ENCODE measurements at regions not wholly inside any gene's neighbourhood (a gene's known extent, or its start where the extent isn't known, plus 50 kb on each side); places are given as distances from the start of the nearest gene placed in this dataset.

DNA sequence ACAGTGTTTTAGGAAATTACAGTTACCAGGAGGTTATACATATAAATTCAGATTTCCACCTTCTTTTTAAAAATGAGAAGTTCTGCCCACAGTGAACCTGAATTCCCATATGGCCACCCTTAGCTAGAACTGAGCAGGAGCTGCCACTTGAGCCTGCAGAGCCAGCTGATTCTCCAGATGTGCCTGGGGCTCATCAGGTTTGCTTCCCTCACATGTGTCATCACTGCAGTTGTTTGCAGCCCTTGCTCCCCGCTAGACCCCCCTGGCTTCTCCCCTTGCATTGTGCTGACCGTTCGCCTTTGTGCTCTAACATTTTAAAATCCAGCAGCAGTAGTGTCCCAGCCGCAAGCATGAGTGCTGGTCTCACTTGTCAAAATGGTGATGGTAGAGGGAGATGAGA lies 131.1 kb downstream of the UTRN start:
- Histone ChIP-seq H3K36me3 (ENCODE audit: control insufficient read depth in 2 of 4, insufficient read depth in 4 of 4, low read length in 3 of 4) (no peaks in the 10 kb centered on the region), H3K79me2 (ENCODE audit: control insufficient read depth in 1 of 2, insufficient read depth in 2 of 2, low read length in 2 of 2) (peaks cover 0 to 30% of the 10 kb centered on the region in 2 experiments; a peak in 2 of 4 replicates), H3K4me1 (replicated peaks in 1 of 4; ENCODE audit: control insufficient read depth in 3 of 4, insufficient read depth in 4 of 4, low read length in 3 of 4) (peaks cover 0 to 3% (median 0%) of the 10 kb centered on the region in 4 experiments; a peak in 1 of 7 replicates), H2BK20ac (ENCODE audit: low read length) (no peak overlapping the region), H4K91ac (replicated peaks; ENCODE audit: insufficient read length, low read length) (no peak overlapping the region), H4K5ac (ENCODE audit: insufficient read length, low read depth, low read length) (no peak overlapping the region), H3K14ac (ENCODE audit: insufficient read length) (no peak overlapping the region), H3K56ac (replicated peaks; ENCODE audit: insufficient read length, low read depth, low read length) (no peak overlapping the region), H2AFZ (ENCODE audit: low read length) (no peak overlapping the region), H4K8ac (ENCODE audit: extremely low read depth, insufficient read depth, low read length) (no peak overlapping the region), H2BK120ac (replicated peaks; ENCODE audit: low read depth, low read length) (no peak overlapping the region), H3K23me2 (ENCODE audit: low read depth, low read length) (peaks cover 1% of the 10 kb centered on the region; the same call in 1 of the 2 replicates), H2AK5ac (ENCODE audit: low read depth, low read length) (no peak overlapping the region), H3K9me3 (ENCODE audit: insufficient read depth in 2 of 2, low read depth in 1 of 2, low read length in 1 of 2) (no peaks in the 10 kb centered on the region), H3K79me1 (ENCODE audit: low read depth, low read length) (peaks cover 2% of the 10 kb centered on the region; the same call in 1 of the 2 replicates), H4K20me1 (replicated peaks in 1 of 2; ENCODE audit: control insufficient read depth in 1 of 2, insufficient read depth in 2 of 2, low read length in 2 of 2) (peaks cover 2 to 3% of the 10 kb centered on the region in 2 experiments), H3K23ac (ENCODE audit: insufficient read length) (no peak overlapping the region), H3K4me2 (ENCODE audit: insufficient read depth in 1 of 2, low read depth in 2 of 2, low read length in 2 of 2) (no peak overlapping the region), H2BK15ac (ENCODE audit: low read length) (no peak overlapping the region), H3K4me3 (ENCODE audit: extremely low read depth in 1 of 4, insufficient read depth in 2 of 4, low read depth in 3 of 4, low read length in 4 of 4) (no peak overlapping the region), H3K9ac (replicated peaks in 1 of 4; ENCODE audit: extremely low read depth in 1 of 4, low read depth in 3 of 4, low read length in 3 of 4) (no peak overlapping the region), H3K27ac (ENCODE audit: low read depth, low read length) (no peak overlapping the region), H3K4ac (replicated peaks; ENCODE audit: insufficient read length, low read depth, low read length) (no peak overlapping the region), H3K18ac (ENCODE audit: extremely low read depth, low read length) (no peak overlapping the region), H2BK12ac (ENCODE audit: low read depth, low read length) (no peak overlapping the region), H3K27me3 (replicated peaks in 1 of 4; ENCODE audit: control insufficient read depth in 3 of 4, extremely low read depth in 1 of 4, insufficient read depth in 3 of 4, low read length in 3 of 4) (no peaks in the 10 kb centered on the region), H2BK5ac (ENCODE audit: low read depth, low read length) (no peak overlapping the region)
- DNase-seq (ENCODE audit: low read depth in 1 of 2, low spot score in 2 of 2) (no peak), FAIRE-seq (no peak)
- 84% methylated on average over 4 of the region's 4 CpGs; no CpG with 5 or more reads in 1 of the 2 experiments for WGBS, 2 experiments (ENCODE audit: extremely low coverage in 1 of 2, insufficient coverage in 1 of 2, insufficient read length in 1 of 2, insufficient replicate concordance in 2 of 2, low coverage in 1 of 2, low lambda C conversion rate in 2 of 2, missing lambda C conversion rate in 1 of 2)
- POLR2A ChIA-PET (ENCODE audit: partially characterized antibody) = interaction anchor here (1.3 kb wide), 1 partner anchor 64 kb away, joined by 4 read pairs; no protein-coding TSS in a partner anchor
- CTCF ChIA-PET (ENCODE audit: partially characterized antibody) = interaction anchor here (1.0 kb wide), 1 partner anchor 87 kb away, joined by 3 read pairs; no protein-coding TSS in a partner anchor
- TF ChIP-seq FOSL1 (IDR thresholded peaks at IDR 0.05; ENCODE audit: insufficient read depth, low read depth, low read length) = no peak
- TF ChIP-seq CEBPB (IDR thresholded peaks at IDR 0.05; ENCODE audit: low read depth, low read length) = no peak
- TF ChIP-seq NRF1 (IDR thresholded peaks at IDR 0.05; ENCODE audit: low read depth, low read length) = no peak
- TF ChIP-seq BRCA1 (IDR thresholded peaks at IDR 0.05; ENCODE audit: low read depth, low read length) = no peak
- TF ChIP-seq TBP (IDR thresholded peaks at IDR 0.05; ENCODE audit: low read depth, low read length) = no peak
- no peak for TF ChIP-seq CREB1 (IDR thresholded peaks at IDR 0.05)
- TF ChIP-seq GTF2F1 (IDR thresholded peaks at IDR 0.05; ENCODE audit: borderline replicate concordance, low read depth, low read length) = no peak
- TF ChIP-seq SUZ12 (IDR thresholded peaks at IDR 0.05; ENCODE audit: low read length) = no peak
- no peak for TF ChIP-seq RFX5 (IDR thresholded peaks at IDR 0.05; ENCODE audit: borderline replicate concordance, low read depth, low read length)
- TF ChIP-seq ZNF274 (IDR thresholded peaks at IDR 0.05; ENCODE audit: borderline replicate concordance, extremely low read depth, low read length) = no peak
- TF ChIP-seq NANOG (IDR thresholded peaks at IDR 0.05; ENCODE audit: insufficient read depth, low read depth, low read length, poor library complexity, severe bottlenecking) = no peak
- no peak for TF ChIP-seq SP2 (IDR thresholded peaks at IDR 0.05; ENCODE audit: low read length)
- TF ChIP-seq PHF8 (conservative IDR thresholded peaks at IDR 0.05; ENCODE audit: low read depth, low read length) = no peak
- no peak for TF ChIP-seq RNF2 (IDR thresholded peaks at IDR 0.05; ENCODE audit: borderline replicate concordance, low read depth, low read length, missing control alignments, poor library complexity, severe bottlenecking)
- no peak for TF ChIP-seq POLR2AphosphoS5 (IDR thresholded peaks at IDR 0.05; ENCODE audit: low read depth, low read length)

All from H1 (cell line).